ENCODE measurements at regions not wholly inside any gene's neighbourhood (a gene's known extent, or its start where the extent isn't known, plus 50 kb on each side); places are given as distances from the start of the nearest gene placed in this dataset.
"Not testable (repeated sequence)": the region's sequence is repeated elsewhere in the genome, so short reads cannot be mapped to it uniquely, and the experiment has no call there.

GRCh38 chr13:47687577-47687976 is 313.5 kb downstream of the SUCLA2 start:
- ATAC-seq, result no peak

GRCh38 chr13:47685156-47685555 is 315.9 kb downstream of the SUCLA2 start:
- ATAC-seq, result not testable (repeated sequence)

- no peak for ATAC-seq
Observed at GRCh38 chr13:47680748-47681147, 320.3 kb downstream of the SUCLA2 start.

GRCh38 chr13:47679401-47679800 is 321.7 kb downstream of the SUCLA2 start:
- ATAC-seq, result no peak

- ATAC-seq, result no peak
Observed at GRCh38 chr13:47678201-47678968, 322.7 kb downstream of the SUCLA2 start.

GRCh38 chr13:47675871-47676270 is 325.2 kb downstream of the SUCLA2 start:
- ATAC-seq, result no peak

GRCh38 chr13:47673009-47673850 is 327.8 kb downstream of the SUCLA2 start:
- ATAC-seq, result no peak

- no peak for ATAC-seq
Observed at GRCh38 chr13:47672245-47673008, 328.6 kb downstream of the SUCLA2 start.

- ATAC-seq, result no peak
Observed at GRCh38 chr13:47671776-47672175, 329.3 kb downstream of the SUCLA2 start.

- ATAC-seq, result no peak
Observed at GRCh38 chr13:47665043-47665442, 336.0 kb downstream of the SUCLA2 start.

GRCh38 chr13:47661076-47661475 is 340.0 kb downstream of the SUCLA2 start:
- no peak for ATAC-seq

GRCh38 chr13:47656651-47657050 is 344.4 kb downstream of the SUCLA2 start:
- ATAC-seq, result no peak

GRCh38 chr13:47650209-47650608 is 350.9 kb downstream of the SUCLA2 start:
- no peak for ATAC-seq

- no peak for ATAC-seq
Observed at GRCh38 chr13:47647001-47647400, 354.1 kb downstream of the SUCLA2 start.

- no peak for ATAC-seq
Observed at GRCh38 chr13:47646298-47646697, 354.8 kb downstream of the SUCLA2 start.

GRCh38 chr13:47639738-47640447 is 361.2 kb downstream of the SUCLA2 start:
- ATAC-seq, result no peak

- ATAC-seq, result no peak
Observed at GRCh38 chr13:47638627-47639026, 362.4 kb downstream of the SUCLA2 start.

GRCh38 chr13:47632311-47632710 is 368.8 kb downstream of the SUCLA2 start:
- no peak for ATAC-seq

GRCh38 chr13:47628666-47629065 is 372.4 kb downstream of the SUCLA2 start:
- no peak for ATAC-seq

- no peak for ATAC-seq
Observed at GRCh38 chr13:47623862-47624261, 377.2 kb downstream of the SUCLA2 start.

GRCh38 chr13:47621931-47622330 is 379.1 kb downstream of the SUCLA2 start:
- no peak for ATAC-seq

- no peak for ATAC-seq
Observed at GRCh38 chr13:47611664-47612288, 389.3 kb downstream of the SUCLA2 start.

Data from esophagus mucosa (tissue), 1 donor.